Neutrophil (primary cell): ENCODE measurements at regions not wholly inside any gene's neighbourhood (a gene's known extent, or its start where the extent isn't known, plus 50 kb on each side); places are given as distances from the start of the nearest gene placed in this dataset.

ENCODE experiments used
- H3K27ac ChIP-seq: fragments of 200-600 bp; sonication (generic); 2 replicates; pipeline ENCODE4 v1.5.1; 2016; ENCODE audit warnings: mild to moderate bottlenecking, moderate library complexity
- H3K27me3 ChIP-seq: fragments of 200-600 bp; sonication (generic); 2 replicates; pipeline ENCODE4 v1.6.0; 2016; ENCODE audit warnings: mild to moderate bottlenecking
- H3K36me3 ChIP-seq: fragments of 200-600 bp; sonication (generic); 2 replicates; pipeline ENCODE4 v1.5.1; 2017
- H3K4me1 ChIP-seq, 2 experiments: fragments of 200-600 bp in 1 of 2; sonication (generic) in 1 of 2; 1 replicate in 1 of 2; 2 replicates in 1 of 2; pipeline versions ENCODE4 v1.5.1 to v1.6.1; 2013 to 2016; ENCODE audit warnings: low read depth in 1 of 2, low read length in 1 of 2, mild to moderate bottlenecking in 1 of 2, moderate library complexity in 1 of 2; ENCODE audit not compliant: control insufficient read depth in 1 of 2, insufficient read depth in 1 of 2
- H3K4me3 ChIP-seq, 2 experiments: fragments of 200-600 bp in 1 of 2; sonication (generic) in 1 of 2; 1 replicate in 1 of 2; 2 replicates in 1 of 2; pipeline ENCODE4 v1.5.1; 2013 to 2016; ENCODE audit warnings: low read depth in 1 of 2, low read length in 1 of 2, mild to moderate bottlenecking in 1 of 2, moderate library complexity in 1 of 2
- H3K9me3 ChIP-seq: fragments of 200-600 bp; sonication (generic); 2 replicates; pipeline ENCODE4 v1.5.1; 2016
- TF ChIP-seq, protein P1 (sequence below): fragments of 200-600 bp; sonication (generic); IDR thresholded peaks from 2 replicates; pipeline ENCODE4 v1.5.1; 2016; ENCODE audit warnings: antibody characterized with exemption

DNA sequence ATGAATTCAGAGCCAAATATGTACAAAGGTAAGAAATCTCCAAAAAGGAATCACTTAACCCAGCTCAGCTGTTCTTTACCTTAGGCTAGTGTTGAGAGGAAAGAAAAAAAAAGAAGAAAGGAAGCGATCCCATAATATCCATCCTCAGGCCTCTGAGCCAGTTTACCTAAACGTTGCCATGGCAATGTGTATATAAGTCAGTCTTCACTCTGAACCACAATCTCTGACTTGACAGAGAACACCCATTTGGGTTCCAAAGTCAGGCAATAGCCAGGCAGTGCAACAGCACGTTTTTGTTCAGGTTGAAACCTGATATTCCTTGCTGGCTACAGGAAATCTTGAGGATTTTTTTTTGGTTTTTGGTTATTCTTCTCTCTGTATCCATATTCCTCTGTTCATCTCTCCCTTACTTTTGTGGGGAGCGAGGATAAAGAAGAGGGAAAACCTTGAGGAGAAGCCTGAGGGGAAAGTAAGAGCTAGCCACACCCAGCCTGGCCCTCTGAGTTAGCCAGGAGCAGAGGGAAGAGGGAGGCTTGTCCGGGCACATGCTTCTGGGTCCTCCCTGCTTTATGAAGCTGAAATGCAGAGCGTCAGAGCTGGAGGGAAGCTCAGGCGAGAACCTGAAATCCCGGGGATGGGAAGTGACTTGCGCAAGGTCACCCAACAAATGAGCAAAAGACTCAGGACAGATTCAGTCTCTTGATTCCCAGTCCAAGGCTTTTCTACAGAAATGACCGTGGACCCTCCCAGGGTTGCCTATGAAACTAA is 152.7 kb downstream of the SOX9 start:
- TF ChIP-seq, protein P1, sequence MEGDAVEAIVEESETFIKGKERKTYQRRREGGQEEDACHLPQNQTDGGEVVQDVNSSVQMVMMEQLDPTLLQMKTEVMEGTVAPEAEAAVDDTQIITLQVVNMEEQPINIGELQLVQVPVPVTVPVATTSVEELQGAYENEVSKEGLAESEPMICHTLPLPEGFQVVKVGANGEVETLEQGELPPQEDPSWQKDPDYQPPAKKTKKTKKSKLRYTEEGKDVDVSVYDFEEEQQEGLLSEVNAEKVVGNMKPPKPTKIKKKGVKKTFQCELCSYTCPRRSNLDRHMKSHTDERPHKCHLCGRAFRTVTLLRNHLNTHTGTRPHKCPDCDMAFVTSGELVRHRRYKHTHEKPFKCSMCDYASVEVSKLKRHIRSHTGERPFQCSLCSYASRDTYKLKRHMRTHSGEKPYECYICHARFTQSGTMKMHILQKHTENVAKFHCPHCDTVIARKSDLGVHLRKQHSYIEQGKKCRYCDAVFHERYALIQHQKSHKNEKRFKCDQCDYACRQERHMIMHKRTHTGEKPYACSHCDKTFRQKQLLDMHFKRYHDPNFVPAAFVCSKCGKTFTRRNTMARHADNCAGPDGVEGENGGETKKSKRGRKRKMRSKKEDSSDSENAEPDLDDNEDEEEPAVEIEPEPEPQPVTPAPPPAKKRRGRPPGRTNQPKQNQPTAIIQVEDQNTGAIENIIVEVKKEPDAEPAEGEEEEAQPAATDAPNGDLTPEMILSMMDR: no peak
- Histone ChIP-seq H3K27me3 (no peaks in the 10 kb centered on the region), H3K27ac (no peak overlapping the region), H3K4me1 (no peaks in the 10 kb centered on the region), H3K36me3 (no peaks in the 10 kb centered on the region), H3K4me3 (no peak overlapping the region), H3K9me3 (no peaks in the 10 kb centered on the region)

DNA sequence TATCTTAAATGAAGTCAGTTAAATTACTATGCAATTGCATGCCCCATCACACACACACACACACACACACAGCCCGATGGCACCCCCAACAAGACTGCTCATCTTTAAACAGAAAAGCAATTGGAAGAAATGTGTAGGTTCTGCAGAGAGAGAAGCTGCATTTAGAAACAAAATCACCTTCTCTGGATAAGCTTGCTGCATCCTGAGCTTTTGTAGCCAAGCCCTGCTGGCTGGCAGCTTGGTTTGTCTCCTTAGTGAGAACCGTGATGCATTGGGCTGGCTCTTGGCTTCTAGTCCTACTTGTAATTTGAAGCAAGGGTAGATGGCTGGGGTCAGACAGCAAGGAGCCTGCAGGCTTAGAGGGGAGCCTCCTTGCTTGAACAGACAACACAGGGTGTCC is 153.8 kb downstream of the SOX9 start:
- Histone ChIP-seq H3K27ac (no peak overlapping the region), H3K4me3 (no peak overlapping the region), H3K27me3 (no peaks in the 10 kb centered on the region), H3K36me3 (no peaks in the 10 kb centered on the region), H3K9me3 (no peaks in the 10 kb centered on the region), H3K4me1 (no peaks in the 10 kb centered on the region)
- TF ChIP-seq, protein P1: no peak

DNA sequence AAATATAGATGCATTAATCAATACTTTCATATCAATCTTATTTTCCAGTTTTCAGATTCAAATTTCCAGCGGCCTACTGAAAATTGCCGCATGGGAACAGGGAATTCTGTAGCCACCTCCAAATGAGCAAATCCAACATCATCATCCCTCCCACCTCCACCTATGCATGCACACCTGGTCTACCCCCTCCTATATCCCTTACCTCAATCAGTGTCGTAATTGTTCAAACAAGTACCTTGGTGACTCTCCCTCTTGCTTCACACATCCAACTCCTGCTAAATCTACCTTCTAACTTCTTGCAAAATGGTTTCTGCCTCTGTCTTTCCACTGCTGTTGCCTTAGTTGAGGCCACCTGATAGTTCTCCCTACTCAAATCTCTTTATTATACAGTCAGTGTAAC is 160.1 kb downstream of the SOX9 start:
- Histone ChIP-seq H3K36me3 (no peaks in the 10 kb centered on the region), H3K27me3 (no peaks in the 10 kb centered on the region), H3K4me1 (no peaks in the 10 kb centered on the region), H3K27ac (no peak overlapping the region), H3K9me3 (no peaks in the 10 kb centered on the region), H3K4me3 (no peak overlapping the region)
- TF ChIP-seq, protein P1: no peak

DNA sequence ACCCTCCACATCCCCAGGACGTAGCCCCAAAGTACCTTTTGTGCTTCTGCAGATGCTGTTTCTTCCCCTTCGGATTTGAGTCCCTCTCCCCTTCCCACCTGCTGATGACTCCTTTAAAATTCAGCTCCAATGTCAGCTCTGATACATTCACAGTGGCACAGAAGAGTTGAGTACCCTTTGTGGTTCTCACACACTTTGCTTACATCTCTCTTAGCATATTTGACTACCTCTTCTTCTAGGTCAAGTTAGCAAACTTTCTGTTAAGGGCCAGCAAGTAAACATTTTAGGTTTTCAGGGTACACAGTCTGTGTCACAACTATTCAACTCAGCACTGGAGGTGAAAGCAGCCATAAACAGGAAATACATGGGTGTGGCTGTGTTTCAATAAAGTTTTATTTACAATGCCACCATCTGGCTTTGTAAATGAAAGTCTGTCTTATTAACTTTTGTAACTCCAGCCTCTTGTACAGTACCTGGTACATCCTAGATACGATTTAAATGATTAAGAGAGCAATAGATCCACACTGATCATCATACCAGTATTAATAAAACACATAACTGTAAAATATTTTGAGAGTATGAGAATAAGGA is 161.7 kb downstream of the SOX9 start:
- Histone ChIP-seq H3K27me3 (no peaks in the 10 kb centered on the region), H3K4me1 (no peaks in the 10 kb centered on the region), H3K4me3 (no peak overlapping the region), H3K9me3 (no peaks in the 10 kb centered on the region), H3K27ac (no peak overlapping the region), H3K36me3 (no peaks in the 10 kb centered on the region)
- TF ChIP-seq, protein P1: no peak

DNA sequence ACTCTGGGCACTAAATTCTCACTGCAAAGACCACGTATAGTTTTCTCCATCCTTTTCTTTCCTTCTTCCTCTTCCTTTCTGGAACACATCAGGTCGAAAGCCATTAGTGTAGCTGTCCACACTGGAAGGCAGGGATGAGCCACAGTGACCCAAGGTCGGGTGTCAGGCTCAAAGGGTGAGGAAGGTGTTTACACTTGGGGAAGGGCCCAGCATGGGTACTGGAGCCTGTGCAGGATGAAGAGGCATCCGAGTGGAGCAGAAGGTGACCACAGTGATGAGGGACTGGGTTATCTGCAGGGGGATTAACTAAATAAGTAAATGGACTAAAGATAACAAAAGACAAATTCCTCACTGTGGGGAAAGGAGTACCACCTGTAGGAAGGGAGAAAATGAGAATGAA is 164.0 kb downstream of the SOX9 start:
- TF ChIP-seq, protein P1: no peak
- H3K27ac ChIP-seq: no peak overlapping the region
- H3K36me3 ChIP-seq: no peaks in the 10 kb centered on the region
- H3K4me3 ChIP-seq: no peak overlapping the region
- no peaks in the 10 kb centered on the region for H3K9me3 ChIP-seq
- no peaks in the 10 kb centered on the region for H3K4me1 ChIP-seq
- H3K27me3 ChIP-seq: no peaks in the 10 kb centered on the region
